Sigmoid colon (tissue), 4 donors: ENCODE measurements at regions not wholly inside any gene's neighbourhood (a gene's known extent, or its start where the extent isn't known, plus 50 kb on each side); places are given as distances from the start of the nearest gene placed in this dataset.
"Not testable (repeated sequence)": the region's sequence is repeated elsewhere in the genome, so short reads cannot be mapped to it uniquely, and the experiment has no call there.

Source experiments
- POLR2A ChIP-seq, 2 donors: fragments of 450-650 bp; IDR thresholded peaks; one replicate each; pipeline ENCODE4 v1.6.1; 2016; ENCODE audit warnings: antibody characterized with exemption in 2 of 2, mild to moderate bottlenecking in 2 of 2, moderate library complexity in 2 of 2
- POLR2AphosphoS5 ChIP-seq, 4 donors: sonication (generic); formaldehyde crosslinking; IDR thresholded peaks; one replicate each; pipeline ENCODE4 v1.6.1; 2017; ENCODE audit warnings: antibody characterized with exemption in 4 of 4
- TF ChIP-seq, protein P1 (sequence below), 4 experiments: fragments of 450-650 bp in 3 of 4; fragments of 200-600 bp in 1 of 4; IDR thresholded peaks; one replicate each; pipeline ENCODE4 v1.5.1; 2016 to 2019; ENCODE audit warnings: antibody characterized with exemption in 4 of 4, mild to moderate bottlenecking in 3 of 4, moderate library complexity in 2 of 4

GRCh38 chr3:75434276-75434912, 229.7 kb upstream of the FRG2C start:
- TF ChIP-seq, protein P1, sequence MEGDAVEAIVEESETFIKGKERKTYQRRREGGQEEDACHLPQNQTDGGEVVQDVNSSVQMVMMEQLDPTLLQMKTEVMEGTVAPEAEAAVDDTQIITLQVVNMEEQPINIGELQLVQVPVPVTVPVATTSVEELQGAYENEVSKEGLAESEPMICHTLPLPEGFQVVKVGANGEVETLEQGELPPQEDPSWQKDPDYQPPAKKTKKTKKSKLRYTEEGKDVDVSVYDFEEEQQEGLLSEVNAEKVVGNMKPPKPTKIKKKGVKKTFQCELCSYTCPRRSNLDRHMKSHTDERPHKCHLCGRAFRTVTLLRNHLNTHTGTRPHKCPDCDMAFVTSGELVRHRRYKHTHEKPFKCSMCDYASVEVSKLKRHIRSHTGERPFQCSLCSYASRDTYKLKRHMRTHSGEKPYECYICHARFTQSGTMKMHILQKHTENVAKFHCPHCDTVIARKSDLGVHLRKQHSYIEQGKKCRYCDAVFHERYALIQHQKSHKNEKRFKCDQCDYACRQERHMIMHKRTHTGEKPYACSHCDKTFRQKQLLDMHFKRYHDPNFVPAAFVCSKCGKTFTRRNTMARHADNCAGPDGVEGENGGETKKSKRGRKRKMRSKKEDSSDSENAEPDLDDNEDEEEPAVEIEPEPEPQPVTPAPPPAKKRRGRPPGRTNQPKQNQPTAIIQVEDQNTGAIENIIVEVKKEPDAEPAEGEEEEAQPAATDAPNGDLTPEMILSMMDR (IDR thresholded peaks at IDR 0.05), result not testable (repeated sequence)
- TF ChIP-seq POLR2A, POLR2AphosphoS5 (IDR thresholded peaks at IDR 0.05): not testable (repeated sequence)
